Mesodermal cell (in vitro differentiated cells): ENCODE measurements at regions not wholly inside any gene's neighbourhood (a gene's known extent, or its start where the extent isn't known, plus 50 kb on each side); places are given as distances from the start of the nearest gene placed in this dataset.

ENCODE experiments used
- H3K27ac ChIP-seq: 2 replicates; pipeline ENCODE4 v1.7.0; 2013; ENCODE audit warnings: mild to moderate bottlenecking, low read depth, low read length, moderate library complexity; ENCODE audit not compliant: severe bottlenecking
- H3K36me3 ChIP-seq: 2 replicates; pipeline ENCODE4 v1.7.1; 2013; ENCODE audit warnings: mild to moderate bottlenecking, low read length, moderate library complexity; ENCODE audit not compliant: control insufficient read depth, insufficient read depth
- H3K4me1 ChIP-seq: one replicate; pipeline ENCODE4 v1.7.1; 2013; ENCODE audit warnings: mild to moderate bottlenecking, low read length; ENCODE audit not compliant: insufficient read depth, control insufficient read depth, poor library complexity, severe bottlenecking
- H3K4me3 ChIP-seq: 2 replicates; pipeline ENCODE4 v1.7.0; 2013; ENCODE audit warnings: low read length, control low read depth, mild to moderate bottlenecking; ENCODE audit not compliant: insufficient read depth, poor library complexity, severe bottlenecking; ENCODE audit errors: extremely low read depth
- H3K9me3 ChIP-seq: 2 replicates; pipeline ENCODE4 v1.7.1; 2013; ENCODE audit warnings: mild to moderate bottlenecking, low read length, moderate library complexity; ENCODE audit not compliant: control insufficient read depth
- WGBS, 2 experiments: methylation state at CpG; one replicate each; pipeline ENCODE4 v1.1.5; 2013; ENCODE audit warnings: missing lambda C conversion rate in 2 of 2; ENCODE audit not compliant: insufficient coverage in 2 of 2; 5-methylcytosine and 5-hydroxymethylcytosine counted together

GRCh38 chr6:98002678-98003077 lies 719.7 kb upstream of the MMS22L start:
- Histone ChIP-seq H3K4me1 (no peaks in the 10 kb centered on the region), H3K9me3 (no peaks in the 10 kb centered on the region), H3K4me3 (no peak overlapping the region), H3K36me3 (no peaks in the 10 kb centered on the region), H3K27ac (no peak overlapping the region)
- WGBS, 2 experiments, result no CpG with 5 or more reads among the region's 1 CpG

GRCh38 chr6:98014442-98015201 lies 731.6 kb upstream of the MMS22L start:
- WGBS, 2 experiments, result 90% methylated on average over 5 of the region's 6 CpGs; no CpG with 5 or more reads in 1 of the 2 experiments

GRCh38 chr6:98016565-98016964 lies 733.5 kb upstream of the MMS22L start:
- 95% methylated on average over 4 of the region's 4 CpGs for WGBS, 2 experiments
- H3K9me3 ChIP-seq, result no peaks in the 10 kb centered on the region
- no peak overlapping the region for H3K27ac ChIP-seq

More at GRCh38 chr6:98014442-98015201, 731.6 kb upstream of the MMS22L start:
- Histone ChIP-seq H3K27ac (no peak overlapping the region), H3K9me3 (no peaks in the 10 kb centered on the region), H3K4me1 (no peaks in the 10 kb centered on the region), H3K36me3 (no peaks in the 10 kb centered on the region), H3K4me3 (no peak overlapping the region)

GRCh38 chr6:98020222-98020621 lies 737.2 kb upstream of the MMS22L start:
- WGBS, 2 experiments, result 78 to 83% methylated on average over 1 of the region's 2 CpGs
- Histone ChIP-seq H3K27ac (no peak overlapping the region), H3K9me3 (no peaks in the 10 kb centered on the region), H3K4me1 (no peaks in the 10 kb centered on the region), H3K4me3 (no peak overlapping the region), H3K36me3 (no peaks in the 10 kb centered on the region)

More at GRCh38 chr6:98016565-98016964, 733.5 kb upstream of the MMS22L start:
- Histone ChIP-seq H3K4me1 (no peaks in the 10 kb centered on the region), H3K4me3 (no peak overlapping the region), H3K36me3 (no peaks in the 10 kb centered on the region)

- Histone ChIP-seq H3K36me3 (no peaks in the 10 kb centered on the region), H3K9me3 (no peaks in the 10 kb centered on the region), H3K4me1 (no peaks in the 10 kb centered on the region), H3K27ac (no peak overlapping the region), H3K4me3 (no peak overlapping the region)
- 83% methylated on average over 1 of the region's 2 CpGs; no CpG with 5 or more reads in 1 of the 2 experiments for WGBS, 2 experiments
Observed at GRCh38 chr6:98024359-98024758, 741.3 kb upstream of the MMS22L start.

GRCh38 chr6:98027898-98028297 lies 744.9 kb upstream of the MMS22L start:
- WGBS, 2 experiments, result 100% methylated on average over 1 of the region's 2 CpGs; no CpG with 5 or more reads in 1 of the 2 experiments
- Histone ChIP-seq H3K4me1 (no peaks in the 10 kb centered on the region), H3K4me3 (no peak overlapping the region), H3K36me3 (no peaks in the 10 kb centered on the region), H3K9me3 (no peaks in the 10 kb centered on the region), H3K27ac (no peak overlapping the region)

GRCh38 chr6:98033617-98034016 lies 750.6 kb upstream of the MMS22L start:
- Histone ChIP-seq H3K4me1 (no peaks in the 10 kb centered on the region), H3K36me3 (no peaks in the 10 kb centered on the region), H3K4me3 (no peak overlapping the region), H3K27ac (no peak overlapping the region), H3K9me3 (no peaks in the 10 kb centered on the region)
- no CpG with 5 or more reads among the region's 3 CpGs for WGBS, 2 experiments

GRCh38 chr6:98036344-98036923 lies 753.4 kb upstream of the MMS22L start:
- H3K4me3 ChIP-seq, result no peak overlapping the region
- no peak overlapping the region for H3K27ac ChIP-seq
- no peaks in the 10 kb centered on the region for H3K36me3 ChIP-seq
- 25 to 35% methylated on average over 2 of the region's 5 CpGs for WGBS, 2 experiments
- H3K9me3 ChIP-seq, result no peaks in the 10 kb centered on the region
- peaks cover 20% of the 10 kb centered on the region for H3K4me1 ChIP-seq

- WGBS, 2 experiments, result 40% methylated on average over 1 of the region's 6 CpGs; no CpG with 5 or more reads in 1 of the 2 experiments
- Histone ChIP-seq H3K36me3 (no peaks in the 10 kb centered on the region), H3K4me1 (peaks cover 28% of the 10 kb centered on the region), H3K27ac (no peak overlapping the region), H3K4me3 (no peak overlapping the region), H3K9me3 (no peaks in the 10 kb centered on the region)
Observed at GRCh38 chr6:98037571-98037970, 754.6 kb upstream of the MMS22L start.

- Histone ChIP-seq H3K9me3 (no peaks in the 10 kb centered on the region), H3K27ac (peak overlapping the region; percentile 30), H3K4me1 (peaks cover 28% of the 10 kb centered on the region), H3K4me3 (no peak overlapping the region), H3K36me3 (no peaks in the 10 kb centered on the region)
- 31 to 41% methylated on average over 4 of the region's 5 CpGs for WGBS, 2 experiments
Observed at GRCh38 chr6:98039443-98039842, 756.4 kb upstream of the MMS22L start.
